HCT116 (cell line): ENCODE measurements at regions not wholly inside any gene's neighbourhood (a gene's known extent, or its start where the extent isn't known, plus 50 kb on each side); places are given as distances from the start of the nearest gene placed in this dataset.

Experiments
- ATAC-seq: fragments of 200-7000 bp; cut with Tn5 transposase; 2 replicates; pipeline ENCODE4 v1.9.1; 2020; ENCODE audit warnings: mild to moderate bottlenecking, moderate library complexity
- BruUV-seq: library from RNA; stranded (reverse); fragments of 400-500 nt; replicated peaks from 2 replicates; lab custom pipeline; 2021; lab: Mats Ljungman, UMichigan
- CTCF ChIA-PET: fragments of 300-600 bp; sonication (Branson Sonifier 250); formaldehyde crosslinking; loops from one replicate; lab custom pipeline; 2021; ENCODE audit warnings: antibody characterized with exemption; lab: Charles Lee
- POLR2A ChIA-PET: fragments of 300-600, 350-600 bp; sonication (Branson Sonifier 250); formaldehyde crosslinking; loops from one replicate; lab custom pipeline; 2021; ENCODE audit warnings: antibody characterized with exemption; lab: Charles Lee
- RAD21 ChIA-PET, 2 experiments: fragments of 300-600 bp; sonication (Branson Sonifier 250); formaldehyde crosslinking; loops; one replicate each; lab custom pipeline; 2023; ENCODE audit warnings: low total read pairs in 2 of 2; ENCODE audit not compliant: uncharacterized antibody in 2 of 2, unreplicated experiment in 2 of 2, low non-redundant PET in 1 of 2; lab: Charles Lee
- DNase-seq: peaks from one replicate; pipeline ENCODE4 v3.0.0-alpha.2; 2010; ENCODE audit warnings: low read depth, low spot score
- H2AFZ ChIP-seq: fragments of 200-600 bp; shearing (Covaris generic), sonication (generic); 2 replicates; pipeline ENCODE4 v1.6.1; 2017; ENCODE audit warnings: low read depth, mixed run types, mixed read lengths, antibody characterized with exemption, low read length; ENCODE audit not compliant: poor library complexity, severe bottlenecking
- H3K27ac ChIP-seq: 2 replicates; pipeline ENCODE4 v1.5.1; 2012; ENCODE audit warnings: low read depth, low read length
- H3K27me3 ChIP-seq: fragments of 200-600 bp; sonication (generic); 2 replicates; pipeline ENCODE4 v1.6.1; 2016; ENCODE audit warnings: mixed run types, low read length, mixed read lengths; ENCODE audit not compliant: insufficient read depth
- H3K36me3 ChIP-seq, 2 experiments: fragments of 200-500 bp in 1 of 2; fragments of 200-600 bp in 1 of 2; sonication (Bioruptor generic) in 1 of 2; sonication (generic) in 1 of 2; 2 replicates each; pipeline versions ENCODE4 v1.5.1 to v1.6.1; 2014 to 2016; ENCODE audit warnings: low read length in 2 of 2, inconsistent platforms in 1 of 2, mixed read lengths in 1 of 2, mixed run types in 1 of 2; ENCODE audit not compliant: insufficient read depth in 2 of 2, control insufficient read depth in 1 of 2
- H3K4me1 ChIP-seq, 2 experiments: fragments of 200-600 bp in 1 of 2; sonication (generic) in 1 of 2; 2 replicates each; pipeline versions ENCODE4 v1.5.1 to v1.6.1; 2012 to 2017; ENCODE audit warnings: low read length in 2 of 2, inconsistent platforms in 1 of 2, mild to moderate bottlenecking in 1 of 2, mixed read lengths in 1 of 2, mixed run types in 1 of 2, moderate library complexity in 1 of 2; ENCODE audit not compliant: insufficient read depth in 2 of 2, control insufficient read depth in 1 of 2
- H3K4me2 ChIP-seq: fragments of 200-600 bp; sonication (generic); 2 replicates; pipeline ENCODE4 v1.6.1; 2017; ENCODE audit warnings: mixed run types, low read length, mixed read lengths
- H3K4me3 ChIP-seq, 2 experiments: fragments of 200-600 bp in 1 of 2; sonication (generic) in 1 of 2; replicated peaks in 1 of 2; 2 replicates each; pipeline ENCODE4 v1.5.1; 2011 to 2016; ENCODE audit warnings: low read length in 2 of 2, control low read depth in 1 of 2, low read depth in 1 of 2, mild to moderate bottlenecking in 1 of 2, mixed read lengths in 1 of 2, mixed run types in 1 of 2
- H3K79me2 ChIP-seq: fragments of 200-600 bp; sonication (generic); 2 replicates; pipeline ENCODE4 v1.6.1; 2017; ENCODE audit warnings: mild to moderate bottlenecking, mixed run types, low read length, moderate library complexity, mixed read lengths; ENCODE audit not compliant: insufficient read depth
- H3K9ac ChIP-seq: fragments of 200-600 bp; sonication (generic); 2 replicates; pipeline ENCODE4 v1.6.1; 2016; ENCODE audit warnings: low read length, mixed read lengths
- H3K9me2 ChIP-seq: fragments of 200-600 bp; sonication (generic), shearing (Covaris generic); 2 replicates; pipeline ENCODE4 v1.6.1; 2017; ENCODE audit warnings: mixed run types, mild to moderate bottlenecking, moderate library complexity; ENCODE audit not compliant: insufficient read depth
- H3K9me3 ChIP-seq, 2 experiments: fragments of 200-500 bp in 1 of 2; fragments of 200-600 bp in 1 of 2; sonication (Bioruptor generic) in 1 of 2; sonication (generic) in 1 of 2; 2 replicates each; pipeline ENCODE4 v1.6.1; 2014 to 2017; ENCODE audit warnings: low read length in 2 of 2, mixed read lengths in 2 of 2, inconsistent platforms in 1 of 2, low read depth in 1 of 2, mild to moderate bottlenecking in 1 of 2, mixed run types in 1 of 2, moderate library complexity in 1 of 2; ENCODE audit not compliant: control insufficient read depth in 1 of 2, insufficient read depth in 1 of 2
- H4K20me1 ChIP-seq: fragments of 200-600 bp; sonication (generic), shearing (Covaris generic); 2 replicates; pipeline ENCODE4 v1.6.1; 2017; ENCODE audit warnings: mixed run types, mild to moderate bottlenecking, moderate library complexity; ENCODE audit not compliant: insufficient read depth
- ELF1 ChIP-seq: IDR thresholded peaks from 2 replicates; pipeline ENCODE4 v1.6.1; 2012; ENCODE audit warnings: low read depth, borderline replicate concordance
- EZH2phosphoT487 ChIP-seq: fragments of 200-600 bp; IDR thresholded peaks from 2 replicates; pipeline ENCODE4 v1.6.1; 2018; ENCODE audit warnings: antibody characterized with exemption, borderline replicate concordance
- POLR2A ChIP-seq: IDR thresholded peaks from 2 replicates; pipeline ENCODE4 v1.7.0; 2011; ENCODE audit warnings: borderline replicate concordance; ENCODE audit not compliant: insufficient read depth, insufficient read length; ENCODE audit errors: extremely low read depth
- RAD21 ChIP-seq: IDR thresholded peaks from 2 replicates; pipeline ENCODE4 v1.6.1; 2012; ENCODE audit warnings: low read depth, mild to moderate bottlenecking
- YY1 ChIP-seq: IDR thresholded peaks from 2 replicates; pipeline ENCODE4 v1.6.1; 2011; ENCODE audit warnings: low read length, low read depth, moderate library complexity, mild to moderate bottlenecking; ENCODE audit not compliant: insufficient replicate concordance; ENCODE audit errors: extremely low read depth
- ZFX ChIP-seq: fragments of 450-650 bp; IDR thresholded peaks from 2 replicates; pipeline ENCODE4 v1.6.1; 2017
- ZNF274 ChIP-seq: fragments of 200-500 bp; sonication (Bioruptor generic); IDR thresholded peaks from 2 replicates; pipeline ENCODE4 v1.6.1; 2014; ENCODE audit warnings: mild to moderate bottlenecking, low read depth, low read length, inconsistent platforms
- intact Hi-C: fragments of 100-400 bp; cut with micrococcal nuclease; formaldehyde crosslinking; loops from 2 replicates; pipeline ENCODE4 v1.10.0; 2022
- TF ChIP-seq, protein P1 (sequence below): IDR thresholded peaks from 2 replicates; pipeline ENCODE4 v1.6.1; 2012; ENCODE audit warnings: low read depth
- TF ChIP-seq, protein P2 (sequence below): IDR thresholded peaks from 2 replicates; pipeline ENCODE4 v1.6.1; 2012

DNA sequence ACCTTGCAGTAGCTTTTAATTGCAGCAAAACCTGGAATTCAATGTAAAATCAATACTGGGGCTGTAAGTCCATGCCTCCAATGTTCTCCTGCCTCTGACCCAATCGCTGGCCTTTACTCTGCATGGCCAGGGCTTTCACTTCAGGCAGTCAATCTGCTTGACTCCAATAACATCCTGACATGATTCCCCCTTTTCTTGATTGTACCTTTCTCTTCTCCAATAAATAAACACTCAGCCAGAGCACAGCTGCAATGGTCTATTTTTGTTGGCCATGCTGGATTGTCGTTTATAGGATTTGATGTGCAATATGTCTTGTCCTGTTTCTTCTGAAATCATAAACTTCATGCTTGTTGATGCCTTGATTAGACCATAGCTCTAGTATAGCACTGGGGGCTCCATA is 97.8 kb upstream of the COL1A2 start:
- no peaks in the 10 kb centered on the region for H4K20me1 ChIP-seq
- RAD21 ChIA-PET, result interaction anchor here (0.8 to 2.3 kb wide), 3 partner anchors 98 to 139 kb away, joined by 3 to 12 read pairs (median 3); partner anchors contain the start of gene COL1A2 (in 1 of the 2)
- POLR2A ChIA-PET, result no interaction called here
- CTCF ChIA-PET, result interaction anchor here (1.2 to 4.4 kb wide), 5 partner anchors 98 to 1394 kb away, joined by 3 to 47 read pairs (median 11); partner anchors contain the start of gene COL1A2
- no peak overlapping the region for H3K4me3 ChIP-seq
- no peaks in the 10 kb centered on the region for H3K36me3 ChIP-seq
- no peak for TF ChIP-seq RAD21
- no peak for TF ChIP-seq EZH2phosphoT487
- no peak for TF ChIP-seq ZFX
- TF ChIP-seq, protein P1, sequence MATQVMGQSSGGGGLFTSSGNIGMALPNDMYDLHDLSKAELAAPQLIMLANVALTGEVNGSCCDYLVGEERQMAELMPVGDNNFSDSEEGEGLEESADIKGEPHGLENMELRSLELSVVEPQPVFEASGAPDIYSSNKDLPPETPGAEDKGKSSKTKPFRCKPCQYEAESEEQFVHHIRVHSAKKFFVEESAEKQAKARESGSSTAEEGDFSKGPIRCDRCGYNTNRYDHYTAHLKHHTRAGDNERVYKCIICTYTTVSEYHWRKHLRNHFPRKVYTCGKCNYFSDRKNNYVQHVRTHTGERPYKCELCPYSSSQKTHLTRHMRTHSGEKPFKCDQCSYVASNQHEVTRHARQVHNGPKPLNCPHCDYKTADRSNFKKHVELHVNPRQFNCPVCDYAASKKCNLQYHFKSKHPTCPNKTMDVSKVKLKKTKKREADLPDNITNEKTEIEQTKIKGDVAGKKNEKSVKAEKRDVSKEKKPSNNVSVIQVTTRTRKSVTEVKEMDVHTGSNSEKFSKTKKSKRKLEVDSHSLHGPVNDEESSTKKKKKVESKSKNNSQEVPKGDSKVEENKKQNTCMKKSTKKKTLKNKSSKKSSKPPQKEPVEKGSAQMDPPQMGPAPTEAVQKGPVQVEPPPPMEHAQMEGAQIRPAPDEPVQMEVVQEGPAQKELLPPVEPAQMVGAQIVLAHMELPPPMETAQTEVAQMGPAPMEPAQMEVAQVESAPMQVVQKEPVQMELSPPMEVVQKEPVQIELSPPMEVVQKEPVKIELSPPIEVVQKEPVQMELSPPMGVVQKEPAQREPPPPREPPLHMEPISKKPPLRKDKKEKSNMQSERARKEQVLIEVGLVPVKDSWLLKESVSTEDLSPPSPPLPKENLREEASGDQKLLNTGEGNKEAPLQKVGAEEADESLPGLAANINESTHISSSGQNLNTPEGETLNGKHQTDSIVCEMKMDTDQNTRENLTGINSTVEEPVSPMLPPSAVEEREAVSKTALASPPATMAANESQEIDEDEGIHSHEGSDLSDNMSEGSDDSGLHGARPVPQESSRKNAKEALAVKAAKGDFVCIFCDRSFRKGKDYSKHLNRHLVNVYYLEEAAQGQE, result no peak
- no peak for TF ChIP-seq ELF1
- TF ChIP-seq, protein P2, sequence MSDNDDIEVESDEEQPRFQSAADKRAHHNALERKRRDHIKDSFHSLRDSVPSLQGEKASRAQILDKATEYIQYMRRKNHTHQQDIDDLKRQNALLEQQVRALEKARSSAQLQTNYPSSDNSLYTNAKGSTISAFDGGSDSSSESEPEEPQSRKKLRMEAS, result no peak
- TF ChIP-seq POLR2A, result no peak
- TF ChIP-seq YY1, result no peak
- no peak for TF ChIP-seq ZNF274
- no peak for ATAC-seq
- H2AFZ ChIP-seq, result no peak overlapping the region
- H3K9me2 ChIP-seq, result no peaks in the 10 kb centered on the region
- H3K4me2 ChIP-seq, result no peak overlapping the region
- H3K27me3 ChIP-seq, result no peaks in the 10 kb centered on the region
- no peaks in the 10 kb centered on the region for H3K79me2 ChIP-seq
- no peak overlapping the region for H3K27ac ChIP-seq
- intact Hi-C loops, result loop anchor here (10.0 kb wide), 1 partner anchor 358 kb away; the partner anchor contains the start of gene SGCE
- no peak for DNase-seq
- peaks cover 21 to 23% of the 10 kb centered on the region in 2 experiments for H3K4me1 ChIP-seq
- no peak overlapping the region for H3K9ac ChIP-seq
- no peaks in the 10 kb centered on the region for H3K9me3 ChIP-seq
- no TSS peak for BruUV-seq
